OCI-LY7 (cell line): ENCODE measurements at regions not wholly inside any gene's neighbourhood (a gene's known extent, or its start where the extent isn't known, plus 50 kb on each side); places are given as distances from the start of the nearest gene placed in this dataset.

Source experiments
- EZH2phosphoT487 ChIP-seq: fragments of 200-600 bp; sonication (generic); IDR thresholded peaks from 2 replicates; pipeline ENCODE4 v1.6.1; 2018; ENCODE audit warnings: low read depth, borderline replicate concordance, mild to moderate bottlenecking, mixed run types, antibody characterized with exemption, low read length, moderate library complexity, mixed read lengths
- TF ChIP-seq, protein P1 (sequence below): fragments of 200-600 bp; sonication (generic); conservative IDR thresholded peaks from 2 replicates; pipeline ENCODE4 v1.5.1; 2014; ENCODE audit warnings: mild to moderate bottlenecking, antibody characterized with exemption, low read length, moderate library complexity, mixed read lengths

DNA sequence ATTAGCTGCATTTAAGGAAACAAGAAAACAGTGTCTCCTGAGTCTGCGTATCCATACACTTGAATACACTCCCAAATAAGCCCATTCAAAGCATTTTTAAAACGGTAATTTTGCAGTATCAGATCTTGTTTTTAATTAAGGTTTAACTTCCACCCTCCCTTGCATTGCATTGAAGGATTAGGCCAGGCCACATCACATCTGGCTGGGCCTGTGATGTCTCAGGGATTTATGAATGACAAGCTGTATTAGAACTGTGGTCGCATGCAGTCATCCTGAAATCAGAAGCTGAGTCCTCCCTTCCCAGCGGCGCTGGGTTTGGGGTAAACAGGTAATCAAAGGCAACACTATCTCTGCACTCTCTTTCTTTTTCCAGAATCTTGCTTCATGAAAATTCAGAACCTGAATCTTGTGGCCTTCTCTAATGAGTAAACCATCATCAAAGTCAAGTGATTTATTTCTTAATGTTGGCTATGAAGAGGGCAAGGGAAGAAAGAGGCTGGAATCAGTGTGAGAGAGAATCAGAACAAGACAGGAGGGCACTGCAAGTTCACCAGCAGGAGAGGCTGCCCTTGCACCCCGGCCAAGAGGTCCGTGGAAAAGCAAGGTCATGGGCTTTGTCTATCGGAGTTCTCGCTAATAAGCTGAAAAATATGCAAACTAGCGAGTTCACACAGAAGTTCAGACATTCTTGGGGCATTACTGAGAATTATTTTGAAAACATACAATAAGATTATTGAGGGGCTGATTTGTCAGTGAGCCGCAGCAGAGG lies 80.0 kb upstream of the ZSWIM6 start:
- TF ChIP-seq, protein P1, sequence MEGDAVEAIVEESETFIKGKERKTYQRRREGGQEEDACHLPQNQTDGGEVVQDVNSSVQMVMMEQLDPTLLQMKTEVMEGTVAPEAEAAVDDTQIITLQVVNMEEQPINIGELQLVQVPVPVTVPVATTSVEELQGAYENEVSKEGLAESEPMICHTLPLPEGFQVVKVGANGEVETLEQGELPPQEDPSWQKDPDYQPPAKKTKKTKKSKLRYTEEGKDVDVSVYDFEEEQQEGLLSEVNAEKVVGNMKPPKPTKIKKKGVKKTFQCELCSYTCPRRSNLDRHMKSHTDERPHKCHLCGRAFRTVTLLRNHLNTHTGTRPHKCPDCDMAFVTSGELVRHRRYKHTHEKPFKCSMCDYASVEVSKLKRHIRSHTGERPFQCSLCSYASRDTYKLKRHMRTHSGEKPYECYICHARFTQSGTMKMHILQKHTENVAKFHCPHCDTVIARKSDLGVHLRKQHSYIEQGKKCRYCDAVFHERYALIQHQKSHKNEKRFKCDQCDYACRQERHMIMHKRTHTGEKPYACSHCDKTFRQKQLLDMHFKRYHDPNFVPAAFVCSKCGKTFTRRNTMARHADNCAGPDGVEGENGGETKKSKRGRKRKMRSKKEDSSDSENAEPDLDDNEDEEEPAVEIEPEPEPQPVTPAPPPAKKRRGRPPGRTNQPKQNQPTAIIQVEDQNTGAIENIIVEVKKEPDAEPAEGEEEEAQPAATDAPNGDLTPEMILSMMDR = no peak
- TF ChIP-seq EZH2phosphoT487 = no peak
